ENCODE measurements at regions not wholly inside any gene's neighbourhood (a gene's known extent, or its start where the extent isn't known, plus 50 kb on each side); places are given as distances from the start of the nearest gene placed in this dataset.
A peak's percentile ranks its signal among the peaks of the same experiment; 100 is the strongest.

DNA sequence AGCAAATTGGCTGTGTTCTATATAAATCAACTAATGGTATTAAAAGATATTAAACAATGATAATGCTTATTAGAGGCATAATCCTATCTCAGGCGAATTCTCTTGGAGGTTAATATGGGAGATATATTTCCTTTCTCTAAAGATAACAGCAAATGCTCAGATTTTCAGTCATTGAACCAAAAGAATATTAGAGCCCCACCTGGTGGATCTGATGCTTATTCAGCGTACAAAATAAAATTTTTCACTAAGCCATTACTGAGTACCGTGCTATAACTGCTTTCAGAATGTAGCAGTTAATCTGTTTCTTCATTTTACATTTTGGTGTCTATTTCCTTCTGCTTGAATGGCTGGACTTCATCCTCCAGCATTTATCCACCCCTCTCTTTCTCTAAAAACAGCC is 143.3 kb upstream of the IPO5 start:
- no peak overlapping the region for H3K27ac ChIP-seq (ENCODE audit: low read length)
- no peak for DNase-seq (ENCODE audit: low read depth, low spot score)
- in situ Hi-C loops (cut with HindIII; ENCODE audit: low pct_unique_long_range_greater_than_20kb, low sequenced_read_pairs), result no loop called here
- POLR2A ChIA-PET, result no interaction called here
- TF ChIP-seq, protein P1, sequence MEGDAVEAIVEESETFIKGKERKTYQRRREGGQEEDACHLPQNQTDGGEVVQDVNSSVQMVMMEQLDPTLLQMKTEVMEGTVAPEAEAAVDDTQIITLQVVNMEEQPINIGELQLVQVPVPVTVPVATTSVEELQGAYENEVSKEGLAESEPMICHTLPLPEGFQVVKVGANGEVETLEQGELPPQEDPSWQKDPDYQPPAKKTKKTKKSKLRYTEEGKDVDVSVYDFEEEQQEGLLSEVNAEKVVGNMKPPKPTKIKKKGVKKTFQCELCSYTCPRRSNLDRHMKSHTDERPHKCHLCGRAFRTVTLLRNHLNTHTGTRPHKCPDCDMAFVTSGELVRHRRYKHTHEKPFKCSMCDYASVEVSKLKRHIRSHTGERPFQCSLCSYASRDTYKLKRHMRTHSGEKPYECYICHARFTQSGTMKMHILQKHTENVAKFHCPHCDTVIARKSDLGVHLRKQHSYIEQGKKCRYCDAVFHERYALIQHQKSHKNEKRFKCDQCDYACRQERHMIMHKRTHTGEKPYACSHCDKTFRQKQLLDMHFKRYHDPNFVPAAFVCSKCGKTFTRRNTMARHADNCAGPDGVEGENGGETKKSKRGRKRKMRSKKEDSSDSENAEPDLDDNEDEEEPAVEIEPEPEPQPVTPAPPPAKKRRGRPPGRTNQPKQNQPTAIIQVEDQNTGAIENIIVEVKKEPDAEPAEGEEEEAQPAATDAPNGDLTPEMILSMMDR (IDR thresholded peaks at IDR 0.05), result peak; percentile 42; the same call in 1 of the 2 replicates
- TF ChIP-seq TCF7L2 (IDR thresholded peaks at IDR 0.05; ENCODE audit: low read depth, low read length) (no peak), POLR2AphosphoS5 (IDR thresholded peaks at IDR 0.05; ENCODE audit: low read depth, low read length) (no peak), SIN3A (IDR thresholded peaks at IDR 0.05; ENCODE audit: borderline replicate concordance, insufficient read depth, low read depth, low read length) (no peak)
- TF ChIP-seq, protein P2, sequence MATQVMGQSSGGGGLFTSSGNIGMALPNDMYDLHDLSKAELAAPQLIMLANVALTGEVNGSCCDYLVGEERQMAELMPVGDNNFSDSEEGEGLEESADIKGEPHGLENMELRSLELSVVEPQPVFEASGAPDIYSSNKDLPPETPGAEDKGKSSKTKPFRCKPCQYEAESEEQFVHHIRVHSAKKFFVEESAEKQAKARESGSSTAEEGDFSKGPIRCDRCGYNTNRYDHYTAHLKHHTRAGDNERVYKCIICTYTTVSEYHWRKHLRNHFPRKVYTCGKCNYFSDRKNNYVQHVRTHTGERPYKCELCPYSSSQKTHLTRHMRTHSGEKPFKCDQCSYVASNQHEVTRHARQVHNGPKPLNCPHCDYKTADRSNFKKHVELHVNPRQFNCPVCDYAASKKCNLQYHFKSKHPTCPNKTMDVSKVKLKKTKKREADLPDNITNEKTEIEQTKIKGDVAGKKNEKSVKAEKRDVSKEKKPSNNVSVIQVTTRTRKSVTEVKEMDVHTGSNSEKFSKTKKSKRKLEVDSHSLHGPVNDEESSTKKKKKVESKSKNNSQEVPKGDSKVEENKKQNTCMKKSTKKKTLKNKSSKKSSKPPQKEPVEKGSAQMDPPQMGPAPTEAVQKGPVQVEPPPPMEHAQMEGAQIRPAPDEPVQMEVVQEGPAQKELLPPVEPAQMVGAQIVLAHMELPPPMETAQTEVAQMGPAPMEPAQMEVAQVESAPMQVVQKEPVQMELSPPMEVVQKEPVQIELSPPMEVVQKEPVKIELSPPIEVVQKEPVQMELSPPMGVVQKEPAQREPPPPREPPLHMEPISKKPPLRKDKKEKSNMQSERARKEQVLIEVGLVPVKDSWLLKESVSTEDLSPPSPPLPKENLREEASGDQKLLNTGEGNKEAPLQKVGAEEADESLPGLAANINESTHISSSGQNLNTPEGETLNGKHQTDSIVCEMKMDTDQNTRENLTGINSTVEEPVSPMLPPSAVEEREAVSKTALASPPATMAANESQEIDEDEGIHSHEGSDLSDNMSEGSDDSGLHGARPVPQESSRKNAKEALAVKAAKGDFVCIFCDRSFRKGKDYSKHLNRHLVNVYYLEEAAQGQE (IDR thresholded peaks at IDR 0.05; ENCODE audit: insufficient read depth in 1 of 2, low read depth in 2 of 2, low read length in 1 of 2), result no peak
- no TSS peak for BruUV-seq (replicated peaks)
- no peaks in the 10 kb centered on the region for H3K36me3 ChIP-seq (ENCODE audit: control insufficient read depth, insufficient read depth, low read length)
- no peak for ATAC-seq
- intact Hi-C loops (cut with micrococcal nuclease; ENCODE audit: unreplicated experiment), result no loop called here
- H3K27me3 ChIP-seq (ENCODE audit: control insufficient read depth, insufficient read depth, low read length), result no peaks in the 10 kb centered on the region
- CTCF ChIA-PET, result no interaction called here
- no peaks in the 10 kb centered on the region for H3K9me3 ChIP-seq (ENCODE audit: control insufficient read depth, insufficient read depth, low read depth, low read length)
- H3K4me1 ChIP-seq (ENCODE audit: control insufficient read depth, insufficient read depth, low read length), result no peaks in the 10 kb centered on the region
- H3K4me3 ChIP-seq (ENCODE audit: low read depth in 2 of 2, low read length in 2 of 2), result no peak overlapping the region

DNA sequence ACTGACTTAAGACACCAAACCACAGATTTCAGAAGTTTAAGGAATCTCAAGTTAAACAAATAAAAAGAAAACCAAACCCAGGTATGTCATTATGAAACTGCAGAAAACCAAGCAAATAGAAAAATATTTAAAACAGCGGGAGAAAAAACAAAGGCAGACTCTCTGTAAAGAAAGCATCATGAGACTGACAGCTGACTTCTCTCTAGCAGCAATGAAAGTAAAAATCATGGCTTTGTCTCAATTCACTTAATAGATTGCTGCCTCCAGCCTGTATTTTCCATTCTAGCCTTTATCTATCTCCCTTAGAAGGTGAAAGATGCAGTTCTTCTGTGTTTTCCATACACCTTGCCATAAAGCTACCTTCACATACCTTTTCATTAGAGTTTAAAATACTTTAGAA is 131.1 kb upstream of the IPO5 start:
- DNase-seq (ENCODE audit: low read depth, low spot score) (no peak), ATAC-seq (no peak)
- ChIA-PET POLR2A (no interaction called here), CTCF (no interaction called here)
- H3K27ac ChIP-seq (ENCODE audit: low read length), result no peak overlapping the region
- no peaks in the 10 kb centered on the region; the same call in 1 of the 2 replicates for H3K27me3 ChIP-seq (ENCODE audit: control insufficient read depth, insufficient read depth, low read length)
- intact Hi-C loops (cut with micrococcal nuclease; ENCODE audit: unreplicated experiment), result no loop called here
- H3K4me1 ChIP-seq (ENCODE audit: control insufficient read depth, insufficient read depth, low read length), result no peaks in the 10 kb centered on the region
- no TSS peak for BruUV-seq (replicated peaks)
- TF ChIP-seq, protein P2 (IDR thresholded peaks at IDR 0.05; ENCODE audit: insufficient read depth in 1 of 2, low read depth in 2 of 2, low read length in 1 of 2), result no peak
- TF ChIP-seq POLR2AphosphoS5 (IDR thresholded peaks at IDR 0.05; ENCODE audit: low read depth, low read length) (no peak), SIN3A (IDR thresholded peaks at IDR 0.05; ENCODE audit: borderline replicate concordance, insufficient read depth, low read depth, low read length) (no peak), TCF7L2 (IDR thresholded peaks at IDR 0.05; ENCODE audit: low read depth, low read length) (no peak)
- TF ChIP-seq, protein P1 (IDR thresholded peaks at IDR 0.05), result no peak
- H3K9me3 ChIP-seq (ENCODE audit: control insufficient read depth, insufficient read depth, low read depth, low read length), result no peaks in the 10 kb centered on the region
- H3K36me3 ChIP-seq (ENCODE audit: control insufficient read depth, insufficient read depth, low read length), result no peaks in the 10 kb centered on the region
- in situ Hi-C loops (cut with HindIII; ENCODE audit: low pct_unique_long_range_greater_than_20kb, low sequenced_read_pairs), result no loop called here
- no peak overlapping the region for H3K4me3 ChIP-seq (ENCODE audit: low read depth in 2 of 2, low read length in 2 of 2)
